H9 (cell line): ENCODE measurements at regions not wholly inside any gene's neighbourhood (a gene's known extent, or its start where the extent isn't known, plus 50 kb on each side); places are given as distances from the start of the nearest gene placed in this dataset.

Source experiments
- DNase-seq: peaks from one replicate; pipeline ENCODE4 v3.0.0-alpha.2; 2017
- H2AFZ ChIP-seq: one replicate; pipeline ENCODE4 v1.6.1; 2013; ENCODE audit warnings: mild to moderate bottlenecking, low read length, control low read depth, moderate library complexity
- H2AK5ac ChIP-seq: 2 replicates; pipeline ENCODE4 v1.6.1; 2013; ENCODE audit warnings: low read length, control low read depth, mixed read lengths; ENCODE audit not compliant: insufficient read length
- H2BK120ac ChIP-seq: one replicate; pipeline ENCODE4 v1.6.1; 2013; ENCODE audit warnings: low read depth, mild to moderate bottlenecking, low read length, control low read depth, inconsistent platforms; ENCODE audit not compliant: poor library complexity, severe bottlenecking
- H2BK12ac ChIP-seq: 2 replicates; pipeline ENCODE4 v1.6.1; 2013; ENCODE audit warnings: low read length, control low read depth, mixed read lengths, low read depth; ENCODE audit not compliant: insufficient read length
- H2BK15ac ChIP-seq: 2 replicates; pipeline ENCODE4 v1.6.1; 2013; ENCODE audit warnings: low read depth, low read length, control low read depth
- H2BK20ac ChIP-seq: one replicate; pipeline ENCODE4 v1.6.1; 2013; ENCODE audit warnings: low read depth, mild to moderate bottlenecking, low read length, control low read depth, inconsistent platforms; ENCODE audit not compliant: poor library complexity, severe bottlenecking
- H2BK5ac ChIP-seq: 2 replicates; pipeline ENCODE4 v1.6.1; 2013; ENCODE audit warnings: low read length, control low read depth, mixed read lengths; ENCODE audit not compliant: insufficient read length
- H3K14ac ChIP-seq: 2 replicates; pipeline ENCODE4 v1.6.1; 2013; ENCODE audit warnings: low read length, control low read depth; ENCODE audit not compliant: insufficient read depth
- H3K18ac ChIP-seq: 2 replicates; pipeline ENCODE4 v1.6.1; 2013; ENCODE audit warnings: low read depth, mild to moderate bottlenecking, mixed read lengths, low read length, control low read depth; ENCODE audit not compliant: insufficient read length
- H3K23ac ChIP-seq: 2 replicates; pipeline ENCODE4 v1.6.1; 2013; ENCODE audit warnings: low read length, control low read depth, mixed read lengths, low read depth; ENCODE audit not compliant: insufficient read length
- H3K23me2 ChIP-seq: 2 replicates; pipeline ENCODE4 v1.6.1; 2013; ENCODE audit warnings: low read depth, mild to moderate bottlenecking, mixed read lengths, low read length, control low read depth; ENCODE audit not compliant: insufficient read length, poor library complexity, severe bottlenecking
- H3K27ac ChIP-seq: 2 replicates; pipeline ENCODE4 v1.5.1; 2013; ENCODE audit warnings: low read length, control low read depth, mixed read lengths, low read depth; ENCODE audit not compliant: insufficient read length
- H3K27me3 ChIP-seq: 2 replicates; pipeline ENCODE4 v1.6.1; 2013; ENCODE audit warnings: low read length, control low read depth, inconsistent platforms; ENCODE audit not compliant: insufficient read depth
- H3K4ac ChIP-seq: 2 replicates; pipeline ENCODE4 v1.6.1; 2013; ENCODE audit warnings: low read depth, mild to moderate bottlenecking, control low read depth, inconsistent platforms, low read length, moderate library complexity
- H3K4me1 ChIP-seq: 2 replicates; pipeline ENCODE4 v1.6.1; 2013; ENCODE audit warnings: low read length, control low read depth, inconsistent platforms; ENCODE audit not compliant: insufficient read depth
- H3K4me2 ChIP-seq: 2 replicates; pipeline ENCODE4 v1.6.1; 2013; ENCODE audit warnings: low read length, control low read depth, mixed read lengths; ENCODE audit not compliant: insufficient read length, insufficient read depth
- H3K56ac ChIP-seq: 2 replicates; pipeline ENCODE4 v1.6.1; 2013; ENCODE audit warnings: low read depth, mild to moderate bottlenecking, mixed read lengths, low read length, control low read depth; ENCODE audit not compliant: insufficient read length
- H3K79me1 ChIP-seq: 2 replicates; pipeline ENCODE4 v1.6.1; 2013; ENCODE audit warnings: low read depth, mild to moderate bottlenecking, moderate library complexity, low read length, control low read depth, inconsistent platforms; ENCODE audit not compliant: insufficient read depth, poor library complexity, severe bottlenecking
- H3K79me2 ChIP-seq: 2 replicates; pipeline ENCODE4 v1.6.1; 2013; ENCODE audit warnings: low read length, control low read depth, inconsistent platforms; ENCODE audit not compliant: insufficient read depth
- H3K9ac ChIP-seq: 2 replicates; pipeline ENCODE4 v1.6.1; 2013; ENCODE audit warnings: low read length, control low read depth, mixed read lengths; ENCODE audit not compliant: insufficient read length; ENCODE audit errors: extremely low read depth
- H3K9me3 ChIP-seq: one replicate; pipeline ENCODE4 v1.6.1; 2013; ENCODE audit warnings: low read depth, low read length, inconsistent platforms; ENCODE audit not compliant: control insufficient read depth
- H3T11ph ChIP-seq: one replicate; pipeline ENCODE4 v1.6.1; 2013; ENCODE audit warnings: mild to moderate bottlenecking, low read length, control low read depth, inconsistent platforms
- H4K20me1 ChIP-seq: one replicate; pipeline ENCODE4 v1.6.1; 2013; ENCODE audit not compliant: control insufficient read depth, insufficient read length, insufficient read depth
- H4K5ac ChIP-seq: 2 replicates; pipeline ENCODE4 v1.6.1; 2013; ENCODE audit warnings: low read depth, mild to moderate bottlenecking, mixed read lengths, low read length, control low read depth; ENCODE audit not compliant: insufficient read length
- H4K8ac ChIP-seq: replicated peaks from 2 replicates; pipeline ENCODE4 v1.6.1; 2013; ENCODE audit warnings: low read length, control low read depth, mixed read lengths, low read depth; ENCODE audit not compliant: insufficient read length
- H4K91ac ChIP-seq: 2 replicates; pipeline ENCODE4 v1.6.1; 2013; ENCODE audit warnings: low read depth, mild to moderate bottlenecking, moderate library complexity, mixed read lengths, low read length, control low read depth; ENCODE audit not compliant: insufficient read length
- H3K27ac Mint-ChIP-seq, 3 experiments: 2 replicates in 2 of 3; 3 replicates in 1 of 3; pipeline ENCODE4 v1.8.0; 2020 to 2021; ENCODE audit warnings: mixed read lengths in 3 of 3, mild to moderate bottlenecking in 1 of 3, moderate library complexity in 1 of 3
- H3K27me3 Mint-ChIP-seq: 2 replicates; pipeline ENCODE4 v1.8.0; 2021; ENCODE audit warnings: low read depth, mild to moderate bottlenecking, moderate library complexity, mixed read lengths
- H3K36me3 Mint-ChIP-seq, 3 experiments: 2 replicates in 2 of 3; 3 replicates in 1 of 3; pipeline ENCODE4 v1.8.0; 2020 to 2021; ENCODE audit warnings: low read depth in 3 of 3, mixed read lengths in 3 of 3; ENCODE audit not compliant: insufficient read depth in 1 of 3
- H3K4me1 Mint-ChIP-seq, 2 experiments: 2 replicates each; pipeline ENCODE4 v1.8.0; 2020; ENCODE audit warnings: mixed read lengths in 2 of 2
- H3K4me3 Mint-ChIP-seq, 2 experiments: 2 replicates in 1 of 2; 3 replicates in 1 of 2; pipeline ENCODE4 v1.8.0; 2020 to 2021; ENCODE audit warnings: mild to moderate bottlenecking in 2 of 2, mixed read lengths in 2 of 2, moderate library complexity in 1 of 2
- H3K9me3 Mint-ChIP-seq, 2 experiments: 2 replicates in 1 of 2; 3 replicates in 1 of 2; pipeline ENCODE4 v1.8.0; 2020; ENCODE audit warnings: mild to moderate bottlenecking in 2 of 2, mixed read lengths in 2 of 2, moderate library complexity in 1 of 2
- whole genome bisulfite sequencing: extraction: QIAGEN DNeasy Blood & Tissue Kit; methylation state at CpG from one replicate; pipeline ENCODE4 v1.1.7; 2013; ENCODE audit warnings: missing lambda C conversion rate, low lambda C conversion rate, mixed read lengths; ENCODE audit not compliant: insufficient read length; ENCODE audit errors: extremely low coverage; 5-methylcytosine and 5-hydroxymethylcytosine counted together
- TF ChIP-seq, protein P1 (sequence below): fragments of 200-600 bp; sonication (generic); conservative IDR thresholded peaks from 3 replicates; pipeline ENCODE4 v1.8.0; 2021; ENCODE audit warnings: antibody characterized with exemption, mild to moderate bottlenecking

DNA sequence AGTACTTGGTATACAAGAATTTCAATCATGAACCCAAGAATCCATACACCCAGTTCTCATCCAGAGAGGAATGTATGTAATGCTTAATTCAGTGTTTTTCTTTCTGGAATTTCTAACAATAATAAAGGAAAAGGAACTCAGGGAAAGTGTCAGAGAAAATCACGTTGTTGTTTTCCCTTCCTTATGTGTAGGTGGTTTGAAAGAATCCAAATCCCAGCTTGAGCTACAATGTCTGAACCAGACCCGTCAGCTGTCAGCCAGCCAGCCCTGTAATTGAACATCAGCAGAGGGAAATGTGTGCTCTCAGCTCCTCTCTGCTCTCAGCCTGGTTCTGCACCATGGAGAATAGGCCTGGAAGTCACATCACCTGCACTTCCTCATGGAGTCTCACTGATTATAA, 126.5 kb downstream of the TMEM30B start:
- Histone ChIP-seq H3K79me1 (no peaks in the 10 kb centered on the region), H2BK20ac (no peak overlapping the region), H3K9me3 (no peaks in the 10 kb centered on the region), H3K14ac (no peak overlapping the region), H2BK12ac (no peak overlapping the region), H3K23ac (no peak overlapping the region), H2BK120ac (no peak overlapping the region), H2BK15ac (no peak overlapping the region), H2AFZ (no peak overlapping the region), H3K79me2 (no peaks in the 10 kb centered on the region), H3K4me2 (no peak overlapping the region), H3K27me3 (no peaks in the 10 kb centered on the region), H4K8ac (no peak overlapping the region), H4K91ac (no peak overlapping the region), H3K23me2 (no peaks in the 10 kb centered on the region), H4K5ac (no peak overlapping the region), H3K18ac (no peak overlapping the region), H3K27ac (no peak overlapping the region), H3K56ac (no peak overlapping the region), H3K4ac (no peak overlapping the region), H2BK5ac (no peak overlapping the region), H2AK5ac (no peak overlapping the region), H3K9ac (no peak overlapping the region), H4K20me1 (no peaks in the 10 kb centered on the region), H3T11ph (no peak overlapping the region), H3K4me1 (peaks cover 13% of the 10 kb centered on the region)
- TF ChIP-seq, protein P1, sequence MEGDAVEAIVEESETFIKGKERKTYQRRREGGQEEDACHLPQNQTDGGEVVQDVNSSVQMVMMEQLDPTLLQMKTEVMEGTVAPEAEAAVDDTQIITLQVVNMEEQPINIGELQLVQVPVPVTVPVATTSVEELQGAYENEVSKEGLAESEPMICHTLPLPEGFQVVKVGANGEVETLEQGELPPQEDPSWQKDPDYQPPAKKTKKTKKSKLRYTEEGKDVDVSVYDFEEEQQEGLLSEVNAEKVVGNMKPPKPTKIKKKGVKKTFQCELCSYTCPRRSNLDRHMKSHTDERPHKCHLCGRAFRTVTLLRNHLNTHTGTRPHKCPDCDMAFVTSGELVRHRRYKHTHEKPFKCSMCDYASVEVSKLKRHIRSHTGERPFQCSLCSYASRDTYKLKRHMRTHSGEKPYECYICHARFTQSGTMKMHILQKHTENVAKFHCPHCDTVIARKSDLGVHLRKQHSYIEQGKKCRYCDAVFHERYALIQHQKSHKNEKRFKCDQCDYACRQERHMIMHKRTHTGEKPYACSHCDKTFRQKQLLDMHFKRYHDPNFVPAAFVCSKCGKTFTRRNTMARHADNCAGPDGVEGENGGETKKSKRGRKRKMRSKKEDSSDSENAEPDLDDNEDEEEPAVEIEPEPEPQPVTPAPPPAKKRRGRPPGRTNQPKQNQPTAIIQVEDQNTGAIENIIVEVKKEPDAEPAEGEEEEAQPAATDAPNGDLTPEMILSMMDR: no peak
- Mint-ChIP-seq H3K4me1 (peaks cover 16 to 25% of the 10 kb centered on the region in 2 experiments), H3K9me3 (peaks cover 0 to 3% of the 10 kb centered on the region in 2 experiments; a peak in 1 of 5 replicates), H3K36me3 (peaks cover 0 to 3% (median 0%) of the 10 kb centered on the region in 3 experiments; a peak in 1 of 7 replicates), H3K4me3 (no peak overlapping the region), H3K27ac (peak overlapping the region in 1 of 3 experiments; percentile 76; a peak in 1 of 7 replicates), H3K27me3 (no peaks in the 10 kb centered on the region; the same call in 1 of the 2 replicates)
- WGBS: no CpG with 5 or more reads among the region's 2 CpGs
- DNase-seq: no peak
